ENCODE measurements at regions not wholly inside any gene's neighbourhood (a gene's known extent, or its start where the extent isn't known, plus 50 kb on each side); places are given as distances from the start of the nearest gene placed in this dataset.

GRCh38 chr2:145760781-145761649 lies 1241.1 kb upstream of the ZEB2 start:
- peak in 1 of 6 donors; percentile 27 for DNase-seq (ENCODE audit: low read depth in 4 of 6, low spot score in 6 of 6)

GRCh38 chr2:145759228-145759915 lies 1239.5 kb upstream of the ZEB2 start:
- Histone ChIP-seq H3K27me3 (ENCODE audit: control insufficient read depth, insufficient read depth, low read length) (no peaks in the 10 kb centered on the region), H3K4me1 (ENCODE audit: control insufficient read depth, insufficient read depth, low read length) (no peaks in the 10 kb centered on the region), H3K27ac (ENCODE audit: low read depth, low read length) (no peak overlapping the region), H3K4me3 (ENCODE audit: low read depth, low read length) (no peak overlapping the region), H3K36me3 (ENCODE audit: control insufficient read depth, insufficient read depth, low read length) (no peaks in the 10 kb centered on the region), H3K9me3 (ENCODE audit: control insufficient read depth, insufficient read depth, low read length) (no peaks in the 10 kb centered on the region)
- DNase-seq (ENCODE audit: low read depth in 4 of 6, low spot score in 6 of 6), result peak in 1 of 6 donors; percentile 8
- 75% methylated on average over 2 of the region's 3 CpGs for WGBS (ENCODE audit: insufficient coverage)

More at GRCh38 chr2:145760781-145761649, 1241.1 kb upstream of the ZEB2 start:
- no CpG with 5 or more reads among the region's 4 CpGs for WGBS (ENCODE audit: insufficient coverage)
- no peaks in the 10 kb centered on the region for H3K9me3 ChIP-seq (ENCODE audit: control insufficient read depth, insufficient read depth, low read length)
- no peaks in the 10 kb centered on the region for H3K27me3 ChIP-seq (ENCODE audit: control insufficient read depth, insufficient read depth, low read length)
- no peak overlapping the region for H3K27ac ChIP-seq (ENCODE audit: low read depth, low read length)
- no peak overlapping the region for H3K4me3 ChIP-seq (ENCODE audit: low read depth, low read length)
- no peaks in the 10 kb centered on the region for H3K4me1 ChIP-seq (ENCODE audit: control insufficient read depth, insufficient read depth, low read length)
- no peaks in the 10 kb centered on the region for H3K36me3 ChIP-seq (ENCODE audit: control insufficient read depth, insufficient read depth, low read length)

GRCh38 chr2:145757503-145758246 lies 1237.8 kb upstream of the ZEB2 start:
- no peaks in the 10 kb centered on the region for H3K27me3 ChIP-seq (ENCODE audit: control insufficient read depth, insufficient read depth, low read length)
- no peaks in the 10 kb centered on the region for H3K36me3 ChIP-seq (ENCODE audit: control insufficient read depth, insufficient read depth, low read length)
- H3K4me1 ChIP-seq (ENCODE audit: control insufficient read depth, insufficient read depth, low read length), result peaks cover 8% of the 10 kb centered on the region
- 100% methylated on average over 1 of the region's 3 CpGs for WGBS (ENCODE audit: insufficient coverage)
- H3K4me3 ChIP-seq (ENCODE audit: low read depth, low read length), result no peak overlapping the region
- H3K9me3 ChIP-seq (ENCODE audit: control insufficient read depth, insufficient read depth, low read length), result no peaks in the 10 kb centered on the region
- no peak for DNase-seq (ENCODE audit: low read depth in 4 of 6, low spot score in 6 of 6)
- H3K27ac ChIP-seq (ENCODE audit: low read depth, low read length), result no peak overlapping the region

GRCh38 chr2:145755019-145755837 lies 1235.3 kb upstream of the ZEB2 start:
- no peak for DNase-seq (ENCODE audit: low read depth in 4 of 6, low spot score in 6 of 6)
- no peak overlapping the region for H3K4me3 ChIP-seq (ENCODE audit: low read depth, low read length)
- WGBS (ENCODE audit: insufficient coverage), result 100% methylated on average over 2 of the region's 6 CpGs

GRCh38 chr2:145753966-145754365 lies 1234.0 kb upstream of the ZEB2 start:
- no CpG with 5 or more reads among the region's 3 CpGs for WGBS (ENCODE audit: insufficient coverage)

More at GRCh38 chr2:145755019-145755837, 1235.3 kb upstream of the ZEB2 start:
- H3K27me3 ChIP-seq (ENCODE audit: control insufficient read depth, insufficient read depth, low read length), result no peaks in the 10 kb centered on the region
- H3K4me1 ChIP-seq (ENCODE audit: control insufficient read depth, insufficient read depth, low read length), result peaks cover 14% of the 10 kb centered on the region
- no peak overlapping the region for H3K27ac ChIP-seq (ENCODE audit: low read depth, low read length)
- no peaks in the 10 kb centered on the region for H3K9me3 ChIP-seq (ENCODE audit: control insufficient read depth, insufficient read depth, low read length)
- H3K36me3 ChIP-seq (ENCODE audit: control insufficient read depth, insufficient read depth, low read length), result no peaks in the 10 kb centered on the region

GRCh38 chr2:145753041-145753608 lies 1233.2 kb upstream of the ZEB2 start:
- peak in 2 of 6 donors; percentile 8 to 34 for DNase-seq (ENCODE audit: low read depth in 4 of 6, low spot score in 6 of 6)
- Histone ChIP-seq H3K4me3 (ENCODE audit: low read depth, low read length) (no peak overlapping the region), H3K36me3 (ENCODE audit: control insufficient read depth, insufficient read depth, low read length) (no peaks in the 10 kb centered on the region), H3K27me3 (ENCODE audit: control insufficient read depth, insufficient read depth, low read length) (no peaks in the 10 kb centered on the region), H3K4me1 (ENCODE audit: control insufficient read depth, insufficient read depth, low read length) (peaks cover 14% of the 10 kb centered on the region), H3K9me3 (ENCODE audit: control insufficient read depth, insufficient read depth, low read length) (no peaks in the 10 kb centered on the region), H3K27ac (ENCODE audit: low read depth, low read length) (peak overlapping the region; percentile 82)
- 48% methylated on average over 4 of the region's 6 CpGs for WGBS (ENCODE audit: insufficient coverage)

More at GRCh38 chr2:145753966-145754365, 1234.0 kb upstream of the ZEB2 start:
- Histone ChIP-seq H3K27me3 (ENCODE audit: control insufficient read depth, insufficient read depth, low read length) (no peaks in the 10 kb centered on the region), H3K36me3 (ENCODE audit: control insufficient read depth, insufficient read depth, low read length) (no peaks in the 10 kb centered on the region), H3K4me3 (ENCODE audit: low read depth, low read length) (no peak overlapping the region), H3K9me3 (ENCODE audit: control insufficient read depth, insufficient read depth, low read length) (no peaks in the 10 kb centered on the region), H3K4me1 (ENCODE audit: control insufficient read depth, insufficient read depth, low read length) (peaks cover 14% of the 10 kb centered on the region), H3K27ac (ENCODE audit: low read depth, low read length) (no peak overlapping the region)
- DNase-seq (ENCODE audit: low read depth in 4 of 6, low spot score in 6 of 6), result no peak

- Histone ChIP-seq H3K27me3 (ENCODE audit: control insufficient read depth, insufficient read depth, low read length) (no peaks in the 10 kb centered on the region), H3K27ac (ENCODE audit: low read depth, low read length) (peak overlapping the region; percentile 82), H3K9me3 (ENCODE audit: control insufficient read depth, insufficient read depth, low read length) (no peaks in the 10 kb centered on the region), H3K4me1 (ENCODE audit: control insufficient read depth, insufficient read depth, low read length) (peaks cover 14% of the 10 kb centered on the region), H3K36me3 (ENCODE audit: control insufficient read depth, insufficient read depth, low read length) (no peaks in the 10 kb centered on the region), H3K4me3 (ENCODE audit: low read depth, low read length) (no peak overlapping the region)
- DNase-seq (ENCODE audit: low read depth in 4 of 6, low spot score in 6 of 6), result peak; percentile 49 to 94 (median 68)
- WGBS (ENCODE audit: insufficient coverage), result 52% methylated on average over 3 of the region's 5 CpGs
Observed at GRCh38 chr2:145752091-145752806, 1232.3 kb upstream of the ZEB2 start.

- peaks cover 14% of the 10 kb centered on the region for H3K4me1 ChIP-seq (ENCODE audit: control insufficient read depth, insufficient read depth, low read length)
- no peaks in the 10 kb centered on the region for H3K9me3 ChIP-seq (ENCODE audit: control insufficient read depth, insufficient read depth, low read length)
- peak in 2 of 6 donors; percentile 8 to 33 for DNase-seq (ENCODE audit: low read depth in 4 of 6, low spot score in 6 of 6)
- no peaks in the 10 kb centered on the region for H3K27me3 ChIP-seq (ENCODE audit: control insufficient read depth, insufficient read depth, low read length)
- 48% methylated on average over 6 of the region's 6 CpGs for WGBS (ENCODE audit: insufficient coverage)
- peak overlapping the region; percentile 82 for H3K27ac ChIP-seq (ENCODE audit: low read depth, low read length)
- H3K4me3 ChIP-seq (ENCODE audit: low read depth, low read length), result no peak overlapping the region
- H3K36me3 ChIP-seq (ENCODE audit: control insufficient read depth, insufficient read depth, low read length), result no peaks in the 10 kb centered on the region
Observed at GRCh38 chr2:145751629-145752028, 1231.7 kb upstream of the ZEB2 start.
